AG04450 (cell line): ENCODE measurements at regions not wholly inside any gene's neighbourhood (a gene's known extent, or its start where the extent isn't known, plus 50 kb on each side); places are given as distances from the start of the nearest gene placed in this dataset.

ENCODE experiments used
- CTCF ChIA-PET: fragments of 300-600, 350-600 bp; formaldehyde crosslinking; extraction: SDS; loops from one replicate; lab custom pipeline; 2022; ENCODE audit warnings: antibody characterized with exemption, inconsistent platforms; lab: Charles Lee
- POLR2A ChIA-PET: fragments of 350-600 bp; formaldehyde crosslinking; extraction: SDS; loops from one replicate; lab custom pipeline; 2021; ENCODE audit warnings: antibody characterized with exemption, inconsistent platforms; lab: Yijun Ruan, JAX
- DNase-seq: peaks from one replicate; pipeline ENCODE4 v3.0.0-alpha.2; 2011; ENCODE audit warnings: low read depth, low spot score
- H3K27ac ChIP-seq: one replicate; pipeline ENCODE4 v1.5.1; 2012; ENCODE audit warnings: low read depth, low read length, control low read depth
- H3K27me3 ChIP-seq: one replicate; pipeline ENCODE4 v1.6.0; 2012; ENCODE audit warnings: low read length; ENCODE audit not compliant: control insufficient read depth, insufficient read depth
- H3K4me3 ChIP-seq: 2 replicates; pipeline ENCODE4 v1.5.1; 2011; ENCODE audit warnings: mild to moderate bottlenecking, low read depth, low read length, control low read depth
- H3K9me3 ChIP-seq: 2 replicates; pipeline ENCODE4 v1.5.1; 2012; ENCODE audit warnings: low read length; ENCODE audit not compliant: control insufficient read depth, insufficient read depth
- TF ChIP-seq, protein P1 (sequence below): IDR thresholded peaks from 2 replicates; pipeline ENCODE4 v1.5.1; 2011; ENCODE audit warnings: low read depth, low read length, control low read depth, inconsistent platforms

DNA sequence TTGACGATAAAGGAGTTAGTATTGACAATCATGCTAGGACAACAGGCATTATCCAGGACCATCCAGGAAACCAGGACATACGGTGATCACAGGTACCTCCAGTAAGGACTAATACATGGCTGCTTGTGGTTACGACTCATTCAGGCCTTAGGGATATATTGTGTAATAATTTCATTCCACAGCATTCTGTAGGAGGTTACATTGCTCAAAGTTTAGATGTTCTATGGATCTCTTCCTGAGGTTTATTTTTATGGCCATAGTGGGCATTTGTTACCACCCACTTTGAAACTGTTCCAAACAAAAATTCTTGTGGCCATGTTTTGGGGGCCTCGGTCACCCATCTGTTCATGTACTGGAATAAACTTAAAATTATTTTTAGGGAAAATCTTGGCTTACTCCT, 431.6 kb downstream of the METTL4 start:
- Histone ChIP-seq H3K27ac (no peak overlapping the region), H3K27me3 (no peaks in the 10 kb centered on the region), H3K4me3 (no peak overlapping the region), H3K9me3 (no peaks in the 10 kb centered on the region)
- ChIA-PET POLR2A (no interaction called here), CTCF (interaction anchor here (1.0 kb wide), 1 partner anchor 35 kb away, joined by 3 read pairs; no protein-coding TSS in a partner anchor)
- TF ChIP-seq, protein P1, sequence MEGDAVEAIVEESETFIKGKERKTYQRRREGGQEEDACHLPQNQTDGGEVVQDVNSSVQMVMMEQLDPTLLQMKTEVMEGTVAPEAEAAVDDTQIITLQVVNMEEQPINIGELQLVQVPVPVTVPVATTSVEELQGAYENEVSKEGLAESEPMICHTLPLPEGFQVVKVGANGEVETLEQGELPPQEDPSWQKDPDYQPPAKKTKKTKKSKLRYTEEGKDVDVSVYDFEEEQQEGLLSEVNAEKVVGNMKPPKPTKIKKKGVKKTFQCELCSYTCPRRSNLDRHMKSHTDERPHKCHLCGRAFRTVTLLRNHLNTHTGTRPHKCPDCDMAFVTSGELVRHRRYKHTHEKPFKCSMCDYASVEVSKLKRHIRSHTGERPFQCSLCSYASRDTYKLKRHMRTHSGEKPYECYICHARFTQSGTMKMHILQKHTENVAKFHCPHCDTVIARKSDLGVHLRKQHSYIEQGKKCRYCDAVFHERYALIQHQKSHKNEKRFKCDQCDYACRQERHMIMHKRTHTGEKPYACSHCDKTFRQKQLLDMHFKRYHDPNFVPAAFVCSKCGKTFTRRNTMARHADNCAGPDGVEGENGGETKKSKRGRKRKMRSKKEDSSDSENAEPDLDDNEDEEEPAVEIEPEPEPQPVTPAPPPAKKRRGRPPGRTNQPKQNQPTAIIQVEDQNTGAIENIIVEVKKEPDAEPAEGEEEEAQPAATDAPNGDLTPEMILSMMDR = no peak
- no peak for DNase-seq

- Histone ChIP-seq H3K27ac (no peak overlapping the region), H3K27me3 (no peaks in the 10 kb centered on the region), H3K9me3 (no peaks in the 10 kb centered on the region), H3K4me3 (no peak overlapping the region)
- DNase-seq = no peak
- POLR2A ChIA-PET = no interaction called here
- TF ChIP-seq, protein P1 = no peak
- CTCF ChIA-PET = interaction anchor here (1.5 kb wide), 1 partner anchor 80 kb away, joined by 5 read pairs; no protein-coding TSS in a partner anchor
Observed at GRCh38 chr18:2143636-2144035, 427.7 kb downstream of the METTL4 start.

DNA sequence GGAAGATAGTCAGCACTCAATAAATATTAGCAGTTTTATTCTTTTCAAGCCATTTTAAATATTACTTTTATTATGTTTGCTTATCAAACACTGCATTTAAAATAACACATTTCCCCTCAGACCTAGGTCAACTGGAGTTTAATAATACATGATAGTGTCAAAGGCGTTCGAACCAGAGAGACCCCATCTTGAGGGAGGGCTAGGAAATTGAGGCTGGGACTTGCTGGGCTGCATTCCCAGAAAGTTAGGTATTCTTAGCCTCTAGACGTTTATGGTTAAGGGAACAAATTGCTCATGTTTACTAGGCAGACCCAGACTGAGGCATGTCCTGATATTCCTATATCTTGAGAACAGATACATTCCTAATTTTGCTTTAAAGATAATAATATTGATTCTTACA, 426.5 kb downstream of the METTL4 start:
- H3K27me3 ChIP-seq = no peaks in the 10 kb centered on the region
- H3K9me3 ChIP-seq = no peaks in the 10 kb centered on the region
- TF ChIP-seq, protein P1 = no peak
- H3K4me3 ChIP-seq = no peak overlapping the region
- no peak overlapping the region for H3K27ac ChIP-seq
- CTCF ChIA-PET = no interaction called here
- no peak for DNase-seq
- POLR2A ChIA-PET = no interaction called here

DNA sequence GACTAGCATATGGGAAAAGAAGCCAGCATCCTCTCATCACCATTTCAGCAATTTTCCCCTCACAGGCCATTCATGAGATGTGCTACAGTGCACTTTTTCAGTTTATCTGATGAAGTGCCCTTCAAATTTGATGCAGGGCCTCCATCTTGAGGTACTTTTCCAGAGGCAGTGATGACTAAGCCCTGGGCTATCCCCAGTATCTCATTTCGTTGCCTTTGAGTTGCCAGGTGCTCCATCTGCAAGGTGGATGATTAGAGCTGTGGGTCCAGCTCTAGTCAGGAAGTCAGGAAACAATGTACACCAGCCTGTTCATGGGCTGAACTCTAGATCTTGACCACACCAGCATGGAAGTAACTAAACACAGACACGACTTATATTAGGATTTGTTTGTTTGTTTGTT, 425.2 kb downstream of the METTL4 start:
- no peak overlapping the region for H3K27ac ChIP-seq
- ChIA-PET POLR2A (no interaction called here), CTCF (interaction anchor here (1.0 kb wide), 1 partner anchor 396 kb away, joined by 3 read pairs; no protein-coding TSS in a partner anchor)
- no peak for DNase-seq
- H3K9me3 ChIP-seq = no peaks in the 10 kb centered on the region
- TF ChIP-seq, protein P1 = no peak
- no peak overlapping the region for H3K4me3 ChIP-seq
- no peaks in the 10 kb centered on the region for H3K27me3 ChIP-seq

DNA sequence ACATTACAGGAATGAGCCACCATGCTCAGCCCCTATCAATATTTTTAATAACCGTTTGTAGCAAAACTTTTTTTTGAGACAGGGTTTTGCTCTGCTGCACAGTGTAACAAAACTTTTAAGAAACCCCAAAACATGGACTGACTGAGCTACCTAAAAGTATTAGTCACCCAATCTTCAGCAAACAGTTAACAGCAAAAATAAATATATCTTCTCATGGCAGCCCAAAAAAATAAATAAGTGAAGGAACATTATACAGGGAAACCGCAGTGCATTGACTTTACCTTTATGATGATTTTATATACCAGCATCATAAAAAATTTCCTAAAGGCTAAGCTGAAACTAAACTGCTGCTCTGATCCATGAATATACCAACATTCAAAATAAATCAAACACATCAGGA, 424.6 kb downstream of the METTL4 start:
- H3K4me3 ChIP-seq = no peak overlapping the region
- POLR2A ChIA-PET = no interaction called here
- DNase-seq = no peak
- no peaks in the 10 kb centered on the region for H3K27me3 ChIP-seq
- no peak overlapping the region for H3K27ac ChIP-seq
- CTCF ChIA-PET = no interaction called here
- no peaks in the 10 kb centered on the region for H3K9me3 ChIP-seq
- TF ChIP-seq, protein P1 = no peak
